ENCODE measurements at regions not wholly inside any gene's neighbourhood (a gene's known extent, or its start where the extent isn't known, plus 50 kb on each side); places are given as distances from the start of the nearest gene placed in this dataset.

GRCh38 chr6:155959898-155960495, 504.4 kb upstream of the NOX3 start:
- no peaks in the 10 kb centered on the region for H3K79me2 ChIP-seq (ENCODE audit: low read depth)
- no peak overlapping the region for H2AFZ ChIP-seq (replicated peaks)
- H3K27ac ChIP-seq: no peak overlapping the region
- H3K27me3 ChIP-seq: no peaks in the 10 kb centered on the region
- H3K27me3 Mint-ChIP-seq (ENCODE audit: insufficient read depth, low read depth): no peaks in the 10 kb centered on the region
- H3K4me1 ChIP-seq: no peaks in the 10 kb centered on the region
- no peaks in the 10 kb centered on the region for H3K9me3 Mint-ChIP-seq
- no peak overlapping the region for H3K4me3 ChIP-seq
- TF ChIP-seq EZH2phosphoT487 (IDR thresholded peaks at IDR 0.05): no peak
- no peak for TF ChIP-seq CTCF (IDR thresholded peaks at IDR 0.05)
- TF ChIP-seq EZH2 (IDR thresholded peaks at IDR 0.05): no peak
- no peaks in the 10 kb centered on the region for H3K9me3 ChIP-seq (ENCODE audit: low read depth)
- H3K4me2 ChIP-seq: no peak overlapping the region
- H3K4me1 Mint-ChIP-seq: no peaks in the 10 kb centered on the region
- DNase-seq (ENCODE audit: low spot score): no peak
- no peaks in the 10 kb centered on the region for H3K36me3 Mint-ChIP-seq
- H3K9ac ChIP-seq: no peak overlapping the region
- H3K36me3 ChIP-seq: no peaks in the 10 kb centered on the region
- no peaks in the 10 kb centered on the region for H3F3A ChIP-seq (ENCODE audit: low read depth)
- H3K4me3 Mint-ChIP-seq: no peak overlapping the region
- H4K20me1 ChIP-seq (ENCODE audit: low read depth): no peaks in the 10 kb centered on the region
- H3K27ac Mint-ChIP-seq: no peak overlapping the region

GRCh38 chr6:155958550-155958949, 502.9 kb upstream of the NOX3 start:
- H2AFZ ChIP-seq (replicated peaks): no peak overlapping the region
- no peak overlapping the region for H3K4me3 ChIP-seq
- no peaks in the 10 kb centered on the region for H3K36me3 Mint-ChIP-seq
- no peak overlapping the region for H3K27ac ChIP-seq
- no peaks in the 10 kb centered on the region for H3F3A ChIP-seq (ENCODE audit: low read depth)
- no peaks in the 10 kb centered on the region for H3K4me1 ChIP-seq
- H3K9ac ChIP-seq: no peak overlapping the region
- TF ChIP-seq EZH2phosphoT487 (IDR thresholded peaks at IDR 0.05) (no peak), EZH2 (IDR thresholded peaks at IDR 0.05) (no peak), CTCF (IDR thresholded peaks at IDR 0.05) (no peak)
- H3K79me2 ChIP-seq (ENCODE audit: low read depth): no peaks in the 10 kb centered on the region
- H3K27ac Mint-ChIP-seq: no peak overlapping the region
- no peaks in the 10 kb centered on the region for H3K9me3 ChIP-seq (ENCODE audit: low read depth)
- no peaks in the 10 kb centered on the region for H3K36me3 ChIP-seq
- H3K27me3 ChIP-seq: no peaks in the 10 kb centered on the region
- H3K27me3 Mint-ChIP-seq (ENCODE audit: insufficient read depth, low read depth): no peaks in the 10 kb centered on the region
- H3K4me3 Mint-ChIP-seq: no peak overlapping the region
- no peak for DNase-seq (ENCODE audit: low spot score)
- H3K9me3 Mint-ChIP-seq: no peaks in the 10 kb centered on the region
- H3K4me1 Mint-ChIP-seq: no peaks in the 10 kb centered on the region
- H3K4me2 ChIP-seq: no peak overlapping the region
- H4K20me1 ChIP-seq (ENCODE audit: low read depth): no peaks in the 10 kb centered on the region

GRCh38 chr6:155955038-155955437, 499.4 kb upstream of the NOX3 start:
- no peak overlapping the region for H3K9ac ChIP-seq
- no peak overlapping the region for H3K27ac Mint-ChIP-seq
- no peaks in the 10 kb centered on the region for H3K9me3 ChIP-seq (ENCODE audit: low read depth)
- H3K4me1 Mint-ChIP-seq: no peaks in the 10 kb centered on the region
- DNase-seq (ENCODE audit: low spot score): no peak
- no peaks in the 10 kb centered on the region for H3K36me3 ChIP-seq
- H3K4me1 ChIP-seq: no peaks in the 10 kb centered on the region
- H3F3A ChIP-seq (ENCODE audit: low read depth): no peaks in the 10 kb centered on the region
- H2AFZ ChIP-seq (replicated peaks): peak overlapping the region; percentile 15
- no peaks in the 10 kb centered on the region for H4K20me1 ChIP-seq (ENCODE audit: low read depth)
- no peak overlapping the region for H3K4me2 ChIP-seq
- no peak overlapping the region for H3K4me3 ChIP-seq
- no peaks in the 10 kb centered on the region for H3K79me2 ChIP-seq (ENCODE audit: low read depth)
- no peaks in the 10 kb centered on the region for H3K27me3 ChIP-seq
- no peak overlapping the region for H3K27ac ChIP-seq
- H3K9me3 Mint-ChIP-seq: no peaks in the 10 kb centered on the region
- no peaks in the 10 kb centered on the region for H3K27me3 Mint-ChIP-seq (ENCODE audit: insufficient read depth, low read depth)
- no peaks in the 10 kb centered on the region for H3K36me3 Mint-ChIP-seq
- TF ChIP-seq EZH2phosphoT487 (IDR thresholded peaks at IDR 0.05) (no peak), EZH2 (IDR thresholded peaks at IDR 0.05) (no peak), CTCF (IDR thresholded peaks at IDR 0.05) (no peak)
- H3K4me3 Mint-ChIP-seq: no peak overlapping the region

Data from neural progenitor cell (in vitro differentiated cells).